Right forelimb (tissue), 1 donor: ENCODE measurements at regions not wholly inside any gene's neighbourhood (a gene's known extent, or its start where the extent isn't known, plus 50 kb on each side); places are given as distances from the start of the nearest gene placed in this dataset.

Source experiments
- DNase-seq: peaks from one replicate; pipeline ENCODE4 v3.0.0-alpha.2; 2018

- no peak for DNase-seq
Observed at GRCh38 chr2:62364791-62365528, 141.0 kb downstream of the TMEM17 start.

- DNase-seq = no peak
Observed at GRCh38 chr2:62363166-62363565, 142.8 kb downstream of the TMEM17 start.

- no peak for DNase-seq
Observed at GRCh38 chr2:62362561-62362960, 143.4 kb downstream of the TMEM17 start.

GRCh38 chr2:62361964-62362363, 144.0 kb downstream of the TMEM17 start:
- DNase-seq = no peak

GRCh38 chr2:62354771-62355561, 151.0 kb downstream of the TMEM17 start:
- no peak for DNase-seq

GRCh38 chr2:62352031-62352430, 154.0 kb downstream of the TMEM17 start:
- DNase-seq = no peak

- DNase-seq = no peak
Observed at GRCh38 chr2:62349788-62350187, 153.9 kb downstream of the B3GNT2 start.

- no peak for DNase-seq
Observed at GRCh38 chr2:62348700-62349099, 152.8 kb downstream of the B3GNT2 start.

GRCh38 chr2:62347563-62348270, 151.8 kb downstream of the B3GNT2 start:
- no peak for DNase-seq

GRCh38 chr2:62344472-62344871, 148.6 kb downstream of the B3GNT2 start:
- no peak for DNase-seq

GRCh38 chr2:62343636-62344337, 147.9 kb downstream of the B3GNT2 start:
- DNase-seq = no peak

GRCh38 chr2:62343206-62343605, 147.3 kb downstream of the B3GNT2 start:
- DNase-seq = no peak

- DNase-seq = no peak
Observed at GRCh38 chr2:62340994-62341484, 145.1 kb downstream of the B3GNT2 start.

GRCh38 chr2:62339837-62340236, 143.9 kb downstream of the B3GNT2 start:
- no peak for DNase-seq

GRCh38 chr2:62339413-62339812, 143.5 kb downstream of the B3GNT2 start:
- no peak for DNase-seq

GRCh38 chr2:62338111-62338510, 142.2 kb downstream of the B3GNT2 start:
- no peak for DNase-seq

- no peak for DNase-seq
Observed at GRCh38 chr2:62337403-62337802, 141.5 kb downstream of the B3GNT2 start.

- DNase-seq = no peak
Observed at GRCh38 chr2:62335612-62336011, 139.7 kb downstream of the B3GNT2 start.

- DNase-seq = no peak
Observed at GRCh38 chr2:62334440-62335058, 138.6 kb downstream of the B3GNT2 start.

- DNase-seq = no peak
Observed at GRCh38 chr2:62334009-62334408, 138.1 kb downstream of the B3GNT2 start.

- no peak for DNase-seq
Observed at GRCh38 chr2:62330959-62331358, 135.0 kb downstream of the B3GNT2 start.

- DNase-seq = no peak
Observed at GRCh38 chr2:62329797-62330196, 133.9 kb downstream of the B3GNT2 start.
